ENCODE measurements at regions not wholly inside any gene's neighbourhood (a gene's known extent, or its start where the extent isn't known, plus 50 kb on each side); places are given as distances from the start of the nearest gene placed in this dataset.
"Not testable (repeated sequence)": the region's sequence is repeated elsewhere in the genome, so short reads cannot be mapped to it uniquely, and the experiment has no call there.

GRCh38 chr3:177693616-177694264, 496.5 kb upstream of the TBL1XR1 start:
- H3K4me1 ChIP-seq (ENCODE audit: control insufficient read depth in 3 of 3, insufficient read depth in 2 of 3, low read depth in 1 of 3, low read length in 2 of 3): peaks cover 0 to 3% (median 0%) of the 10 kb centered on the region in 3 donors
- DNase-seq (no peak), FAIRE-seq (no peak)
- no peaks in the 10 kb centered on the region for H3K27me3 ChIP-seq (ENCODE audit: control insufficient read depth in 3 of 3, insufficient read depth in 3 of 3, low read length in 3 of 3)
- H3K4me3 ChIP-seq (ENCODE audit: low read depth in 1 of 3, low read length in 3 of 3): no peak overlapping the region
- no peak overlapping the region for H3K27ac ChIP-seq (ENCODE audit: low read depth in 1 of 3, low read length in 2 of 3)
- no peaks in the 10 kb centered on the region for H3K9me3 ChIP-seq (ENCODE audit: control insufficient read depth in 2 of 2, insufficient read depth in 1 of 2, low read depth in 1 of 2, low read length in 1 of 2)
- no peaks in the 10 kb centered on the region for H3K36me3 ChIP-seq (ENCODE audit: control insufficient read depth in 3 of 3, insufficient read depth in 2 of 3, low read depth in 1 of 3, low read length in 3 of 3)
- 69 to 83% (median 80%) methylated on average over 4 of the region's 4 CpGs for WGBS, 3 donors

GRCh38 chr3:177694316-177694715, 497.0 kb upstream of the TBL1XR1 start:
- 3 to 16% (median 8%) methylated on average over 3 of the region's 3 CpGs for WGBS, 3 donors
- Histone ChIP-seq H3K9me3 (ENCODE audit: control insufficient read depth in 2 of 2, insufficient read depth in 1 of 2, low read depth in 1 of 2, low read length in 1 of 2) (no peaks in the 10 kb centered on the region), H3K4me3 (ENCODE audit: low read depth in 1 of 3, low read length in 3 of 3) (no peak overlapping the region), H3K27ac (ENCODE audit: low read depth in 1 of 3, low read length in 2 of 3) (no peak overlapping the region), H3K27me3 (ENCODE audit: control insufficient read depth in 3 of 3, insufficient read depth in 3 of 3, low read length in 3 of 3) (no peaks in the 10 kb centered on the region), H3K36me3 (ENCODE audit: control insufficient read depth in 3 of 3, insufficient read depth in 2 of 3, low read depth in 1 of 3, low read length in 3 of 3) (no peaks in the 10 kb centered on the region), H3K4me1 (ENCODE audit: control insufficient read depth in 3 of 3, insufficient read depth in 2 of 3, low read depth in 1 of 3, low read length in 2 of 3) (peaks cover 0 to 3% (median 0%) of the 10 kb centered on the region in 3 donors)
- FAIRE-seq (no peak), DNase-seq (peak in 1 of 2 donors; percentile 31)

GRCh38 chr3:177694951-177695350, 497.7 kb upstream of the TBL1XR1 start:
- no peak overlapping the region for H3K27ac ChIP-seq (ENCODE audit: low read depth in 1 of 3, low read length in 2 of 3)
- H3K36me3 ChIP-seq (ENCODE audit: control insufficient read depth in 3 of 3, insufficient read depth in 2 of 3, low read depth in 1 of 3, low read length in 3 of 3): no peaks in the 10 kb centered on the region
- H3K27me3 ChIP-seq (ENCODE audit: control insufficient read depth in 3 of 3, insufficient read depth in 3 of 3, low read length in 3 of 3): no peaks in the 10 kb centered on the region
- no peaks in the 10 kb centered on the region for H3K9me3 ChIP-seq (ENCODE audit: control insufficient read depth in 2 of 2, insufficient read depth in 1 of 2, low read depth in 1 of 2, low read length in 1 of 2)
- no peak for DNase-seq
- no peak overlapping the region for H3K4me3 ChIP-seq (ENCODE audit: low read depth in 1 of 3, low read length in 3 of 3)
- no peak for FAIRE-seq
- WGBS, 3 donors: 73 to 88% (median 81%) methylated on average over 1 of the region's 1 CpG
- H3K4me1 ChIP-seq (ENCODE audit: control insufficient read depth in 3 of 3, insufficient read depth in 2 of 3, low read depth in 1 of 3, low read length in 2 of 3): peaks cover 0 to 3% (median 0%) of the 10 kb centered on the region in 3 donors

GRCh38 chr3:177700117-177700516, 502.8 kb upstream of the TBL1XR1 start:
- Histone ChIP-seq H3K27ac (ENCODE audit: low read depth in 1 of 3, low read length in 2 of 3) (no peak overlapping the region), H3K4me3 (ENCODE audit: low read depth in 1 of 3, low read length in 3 of 3) (no peak overlapping the region), H3K9me3 (ENCODE audit: control insufficient read depth in 2 of 2, insufficient read depth in 1 of 2, low read depth in 1 of 2, low read length in 1 of 2) (no peaks in the 10 kb centered on the region), H3K27me3 (ENCODE audit: control insufficient read depth in 3 of 3, insufficient read depth in 3 of 3, low read length in 3 of 3) (no peaks in the 10 kb centered on the region), H3K36me3 (ENCODE audit: control insufficient read depth in 3 of 3, insufficient read depth in 2 of 3, low read depth in 1 of 3, low read length in 3 of 3) (no peaks in the 10 kb centered on the region), H3K4me1 (ENCODE audit: control insufficient read depth in 3 of 3, insufficient read depth in 2 of 3, low read depth in 1 of 3, low read length in 2 of 3) (no peaks in the 10 kb centered on the region)
- no peak for FAIRE-seq
- WGBS, 3 donors: 90 to 96% (median 91%) methylated on average over 7 of the region's 7 CpGs
- DNase-seq: no peak

- Histone ChIP-seq H3K4me1 (ENCODE audit: control insufficient read depth in 3 of 3, insufficient read depth in 2 of 3, low read depth in 1 of 3, low read length in 2 of 3) (no peaks in the 10 kb centered on the region), H3K27ac (ENCODE audit: low read depth in 1 of 3, low read length in 2 of 3) (no peak overlapping the region), H3K36me3 (ENCODE audit: control insufficient read depth in 3 of 3, insufficient read depth in 2 of 3, low read depth in 1 of 3, low read length in 3 of 3) (no peaks in the 10 kb centered on the region), H3K9me3 (ENCODE audit: control insufficient read depth in 2 of 2, insufficient read depth in 1 of 2, low read depth in 1 of 2, low read length in 1 of 2) (no peaks in the 10 kb centered on the region), H3K4me3 (ENCODE audit: low read depth in 1 of 3, low read length in 3 of 3) (no peak overlapping the region), H3K27me3 (ENCODE audit: control insufficient read depth in 3 of 3, insufficient read depth in 3 of 3, low read length in 3 of 3) (no peaks in the 10 kb centered on the region)
- FAIRE-seq: no peak
- WGBS, 3 donors: 83 to 92% (median 89%) methylated on average over 3 of the region's 3 CpGs
- DNase-seq: no peak
These were observed 506.5 kb upstream of the TBL1XR1 start for GRCh38 chr3:177703788-177704187.

GRCh38 chr3:177705976-177706823, 508.9 kb upstream of the TBL1XR1 start:
- no peaks in the 10 kb centered on the region for H3K4me1 ChIP-seq (ENCODE audit: control insufficient read depth in 3 of 3, insufficient read depth in 2 of 3, low read depth in 1 of 3, low read length in 2 of 3)
- H3K27me3 ChIP-seq (ENCODE audit: control insufficient read depth in 3 of 3, insufficient read depth in 3 of 3, low read length in 3 of 3): no peaks in the 10 kb centered on the region
- FAIRE-seq (no peak), DNase-seq (no peak)
- no peaks in the 10 kb centered on the region for H3K9me3 ChIP-seq (ENCODE audit: control insufficient read depth in 2 of 2, insufficient read depth in 1 of 2, low read depth in 1 of 2, low read length in 1 of 2)
- H3K27ac ChIP-seq (ENCODE audit: low read depth in 1 of 3, low read length in 2 of 3): no peak overlapping the region
- H3K4me3 ChIP-seq (ENCODE audit: low read depth in 1 of 3, low read length in 3 of 3): no peak overlapping the region
- 70 to 78% (median 76%) methylated on average over 4 of the region's 4 CpGs for WGBS, 3 donors
- no peaks in the 10 kb centered on the region for H3K36me3 ChIP-seq (ENCODE audit: control insufficient read depth in 3 of 3, insufficient read depth in 2 of 3, low read depth in 1 of 3, low read length in 3 of 3)

- WGBS, 3 donors: 92 to 96% (median 95%) methylated on average over 7 of the region's 7 CpGs
- not testable (repeated sequence) for H3K9me3 ChIP-seq (ENCODE audit: control insufficient read depth in 2 of 2, insufficient read depth in 1 of 2, low read depth in 1 of 2, low read length in 1 of 2); H3K4me1 ChIP-seq (ENCODE audit: control insufficient read depth in 3 of 3, insufficient read depth in 2 of 3, low read depth in 1 of 3, low read length in 2 of 3); H3K4me3 ChIP-seq (ENCODE audit: low read depth in 1 of 3, low read length in 3 of 3); FAIRE-seq; H3K27ac ChIP-seq (ENCODE audit: low read depth in 1 of 3, low read length in 2 of 3); H3K36me3 ChIP-seq (ENCODE audit: control insufficient read depth in 3 of 3, insufficient read depth in 2 of 3, low read depth in 1 of 3, low read length in 3 of 3); DNase-seq; H3K27me3 ChIP-seq (ENCODE audit: control insufficient read depth in 3 of 3, insufficient read depth in 3 of 3, low read length in 3 of 3)
These were observed 512.2 kb upstream of the TBL1XR1 start for GRCh38 chr3:177709470-177709869.

- H3K4me3 ChIP-seq (ENCODE audit: low read depth in 1 of 3, low read length in 3 of 3): no peak overlapping the region
- FAIRE-seq (no peak), DNase-seq (no peak)
- H3K27ac ChIP-seq (ENCODE audit: low read depth in 1 of 3, low read length in 2 of 3): no peak overlapping the region
- H3K27me3 ChIP-seq (ENCODE audit: control insufficient read depth in 3 of 3, insufficient read depth in 3 of 3, low read length in 3 of 3): no peaks in the 10 kb centered on the region
- no peaks in the 10 kb centered on the region for H3K4me1 ChIP-seq (ENCODE audit: control insufficient read depth in 3 of 3, insufficient read depth in 2 of 3, low read depth in 1 of 3, low read length in 2 of 3)
- H3K36me3 ChIP-seq (ENCODE audit: control insufficient read depth in 3 of 3, insufficient read depth in 2 of 3, low read depth in 1 of 3, low read length in 3 of 3): no peaks in the 10 kb centered on the region
- H3K9me3 ChIP-seq (ENCODE audit: control insufficient read depth in 2 of 2, insufficient read depth in 1 of 2, low read depth in 1 of 2, low read length in 1 of 2): no peaks in the 10 kb centered on the region
These were observed 513.2 kb upstream of the TBL1XR1 start for GRCh38 chr3:177710506-177710905.

Measured in small intestine (tissue), 7 donors.